ENCODE measurements at regions not wholly inside any gene's neighbourhood (a gene's known extent, or its start where the extent isn't known, plus 50 kb on each side); places are given as distances from the start of the nearest gene placed in this dataset.

DNA sequence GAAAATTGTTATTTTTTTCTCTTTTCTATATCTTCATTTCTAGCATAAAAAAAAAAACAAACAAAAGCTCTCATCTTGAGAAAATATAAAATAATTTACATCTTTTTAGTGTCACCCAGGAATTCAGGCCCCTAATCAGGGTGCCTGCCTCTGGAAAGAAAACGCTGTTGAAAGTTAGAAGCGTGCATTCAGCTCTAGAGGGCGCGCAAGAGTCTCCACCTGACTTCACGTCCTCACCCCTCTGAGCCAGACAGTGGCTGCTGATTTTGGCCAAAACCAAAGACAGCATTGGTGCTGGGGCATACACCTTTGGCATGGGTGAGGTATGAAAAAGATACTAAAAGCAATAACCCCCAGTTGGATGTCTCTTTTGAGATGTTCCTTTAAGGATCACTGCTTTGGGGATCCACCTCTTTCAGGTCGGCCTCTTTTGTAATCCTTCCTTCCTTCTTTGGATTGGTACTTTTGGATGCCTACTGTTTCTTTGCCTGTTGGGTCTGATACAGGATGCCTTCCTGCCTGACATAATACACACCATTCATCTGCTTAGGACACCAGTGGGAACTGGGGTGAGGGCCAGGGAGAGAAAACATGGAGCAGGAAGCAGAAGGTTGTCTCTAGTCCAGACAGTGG lies 77.6 kb upstream of the CHRM3 start:
- H3K27me3 ChIP-seq: no peaks in the 10 kb centered on the region
- no peaks in the 10 kb centered on the region for H3K36me3 ChIP-seq
- H3K4me1 ChIP-seq: no peaks in the 10 kb centered on the region
- H3K9me3 ChIP-seq: no peaks in the 10 kb centered on the region
- peak; percentile 66 for DNase-seq
- TF ChIP-seq, protein P1, sequence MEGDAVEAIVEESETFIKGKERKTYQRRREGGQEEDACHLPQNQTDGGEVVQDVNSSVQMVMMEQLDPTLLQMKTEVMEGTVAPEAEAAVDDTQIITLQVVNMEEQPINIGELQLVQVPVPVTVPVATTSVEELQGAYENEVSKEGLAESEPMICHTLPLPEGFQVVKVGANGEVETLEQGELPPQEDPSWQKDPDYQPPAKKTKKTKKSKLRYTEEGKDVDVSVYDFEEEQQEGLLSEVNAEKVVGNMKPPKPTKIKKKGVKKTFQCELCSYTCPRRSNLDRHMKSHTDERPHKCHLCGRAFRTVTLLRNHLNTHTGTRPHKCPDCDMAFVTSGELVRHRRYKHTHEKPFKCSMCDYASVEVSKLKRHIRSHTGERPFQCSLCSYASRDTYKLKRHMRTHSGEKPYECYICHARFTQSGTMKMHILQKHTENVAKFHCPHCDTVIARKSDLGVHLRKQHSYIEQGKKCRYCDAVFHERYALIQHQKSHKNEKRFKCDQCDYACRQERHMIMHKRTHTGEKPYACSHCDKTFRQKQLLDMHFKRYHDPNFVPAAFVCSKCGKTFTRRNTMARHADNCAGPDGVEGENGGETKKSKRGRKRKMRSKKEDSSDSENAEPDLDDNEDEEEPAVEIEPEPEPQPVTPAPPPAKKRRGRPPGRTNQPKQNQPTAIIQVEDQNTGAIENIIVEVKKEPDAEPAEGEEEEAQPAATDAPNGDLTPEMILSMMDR (IDR thresholded peaks at IDR 0.05): peak; percentile 67
- no peak overlapping the region for H3K9ac ChIP-seq (ENCODE audit: low read depth in 2 of 2, low read length in 2 of 2)
- H3K27ac ChIP-seq: no peak overlapping the region
- intact Hi-C loops (cut with DNase I): no loop called here
- H3K4me3 ChIP-seq: no peak overlapping the region

DNA sequence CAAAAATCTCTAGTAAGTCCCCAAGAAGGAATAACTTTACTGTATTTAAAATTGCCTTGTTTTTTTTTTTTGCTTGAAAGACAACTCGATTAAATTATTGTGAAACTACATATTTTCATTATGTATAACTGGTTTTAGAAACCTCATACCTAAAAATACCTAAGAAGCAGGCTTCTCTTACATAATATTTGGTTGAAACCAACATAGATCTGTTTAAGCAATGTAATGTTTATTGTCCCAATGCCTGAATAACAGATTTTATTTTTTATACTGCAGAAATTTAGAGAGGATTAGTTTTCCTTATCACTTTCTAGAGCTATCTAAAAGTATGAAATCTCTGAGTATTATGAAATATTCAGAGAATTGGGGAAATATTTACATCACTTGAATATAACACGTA lies 78.5 kb upstream of the CHRM3 start:
- no peak overlapping the region for H3K4me3 ChIP-seq
- H3K27ac ChIP-seq: no peak overlapping the region
- no peaks in the 10 kb centered on the region for H3K27me3 ChIP-seq
- intact Hi-C loops (cut with DNase I): no loop called here
- TF ChIP-seq, protein P1 (IDR thresholded peaks at IDR 0.05): no peak
- DNase-seq: no peak
- H3K36me3 ChIP-seq: no peaks in the 10 kb centered on the region
- no peak overlapping the region for H3K9ac ChIP-seq (ENCODE audit: low read depth in 2 of 2, low read length in 2 of 2)
- no peaks in the 10 kb centered on the region for H3K9me3 ChIP-seq
- H3K4me1 ChIP-seq: no peaks in the 10 kb centered on the region

GRCh38 chr1:239306426-239306825 lies 79.9 kb upstream of the CHRM3 start:
- no peak overlapping the region for H3K27ac ChIP-seq
- no peaks in the 10 kb centered on the region for H3K36me3 ChIP-seq
- no peaks in the 10 kb centered on the region for H3K27me3 ChIP-seq
- no peak overlapping the region for H3K4me3 ChIP-seq
- intact Hi-C loops (cut with DNase I): no loop called here
- no peaks in the 10 kb centered on the region for H3K4me1 ChIP-seq
- DNase-seq: no peak
- no peaks in the 10 kb centered on the region for H3K9me3 ChIP-seq
- no peak overlapping the region for H3K9ac ChIP-seq (ENCODE audit: low read depth in 2 of 2, low read length in 2 of 2)
- TF ChIP-seq, protein P1 (IDR thresholded peaks at IDR 0.05): no peak

DNA sequence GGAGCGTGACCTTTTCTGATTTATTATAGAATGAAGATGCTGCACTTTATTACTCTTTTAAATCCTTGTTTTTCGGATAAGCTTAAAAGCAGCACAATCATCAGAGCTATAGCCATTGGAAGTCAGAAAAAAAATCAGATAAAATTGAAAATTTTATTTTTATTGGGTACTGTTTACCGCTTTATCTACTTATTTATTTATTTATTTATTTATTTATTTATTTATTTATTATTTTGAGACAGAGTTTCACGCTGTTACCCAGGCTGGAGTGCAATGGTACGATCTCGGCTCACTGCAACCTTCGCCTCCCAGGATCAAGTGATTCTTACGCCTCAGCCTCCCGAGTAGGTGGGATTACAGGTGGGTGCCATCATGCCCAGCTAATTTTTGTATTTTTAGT lies 83.1 kb upstream of the CHRM3 start:
- DNase-seq: no peak
- intact Hi-C loops (cut with DNase I): no loop called here

GRCh38 chr1:239302696-239303095 lies 83.7 kb upstream of the CHRM3 start:
- H3K9me3 ChIP-seq: no peaks in the 10 kb centered on the region
- no peaks in the 10 kb centered on the region for H3K36me3 ChIP-seq
- H3K27me3 ChIP-seq: no peaks in the 10 kb centered on the region
- DNase-seq: no peak
- intact Hi-C loops (cut with DNase I): no loop called here
- H3K27ac ChIP-seq: no peak overlapping the region
- no peak overlapping the region for H3K9ac ChIP-seq (ENCODE audit: low read depth in 2 of 2, low read length in 2 of 2)
- no peaks in the 10 kb centered on the region for H3K4me1 ChIP-seq
- H3K4me3 ChIP-seq: no peak overlapping the region
- TF ChIP-seq, protein P1 (IDR thresholded peaks at IDR 0.05): no peak

More for the DNA sequence above, 83.1 kb upstream of the CHRM3 start:
- no peaks in the 10 kb centered on the region for H3K4me1 ChIP-seq
- TF ChIP-seq, protein P1 (IDR thresholded peaks at IDR 0.05): no peak
- H3K27me3 ChIP-seq: no peaks in the 10 kb centered on the region
- H3K27ac ChIP-seq: no peak overlapping the region
- H3K9ac ChIP-seq (ENCODE audit: low read depth in 2 of 2, low read length in 2 of 2): no peak overlapping the region
- H3K4me3 ChIP-seq: no peak overlapping the region
- no peaks in the 10 kb centered on the region for H3K36me3 ChIP-seq
- no peaks in the 10 kb centered on the region for H3K9me3 ChIP-seq

Measured in colonic mucosa (tissue), 4 donors.